Mammary epithelial cell (primary cell): ENCODE measurements at regions not wholly inside any gene's neighbourhood (a gene's known extent, or its start where the extent isn't known, plus 50 kb on each side); places are given as distances from the start of the nearest gene placed in this dataset.

Source experiments
- CTCF ChIP-seq, 2 donors: IDR thresholded peaks in 1 of 2; conservative IDR thresholded peaks in 1 of 2; 2 replicates each; pipeline ENCODE4 v1.5.1; 2011 to 2012; ENCODE audit warnings: inconsistent platforms in 2 of 2, low read length in 2 of 2, mild to moderate bottlenecking in 2 of 2, control low read depth in 1 of 2, low read depth in 1 of 2; ENCODE audit not compliant: insufficient read depth in 1 of 2; ENCODE audit errors: extremely low read depth in 1 of 2
- EZH2 ChIP-seq: IDR thresholded peaks from 2 replicates; pipeline ENCODE4 v1.6.1; 2012; ENCODE audit warnings: low read length, inconsistent platforms, borderline replicate concordance

GRCh38 chr15:70227147-70227546, 129.4 kb upstream of the TLE3 start:
- TF ChIP-seq CTCF (conservative IDR thresholded peaks at IDR 0.05 in 1 of 2, IDR thresholded peaks at IDR 0.05 in 1 of 2; ENCODE audit: extremely low read depth in 1 of 2, insufficient read depth in 1 of 2, low read depth in 1 of 2, low read length in 2 of 2) (no peak), EZH2 (no peak)
